ENCODE measurements at regions not wholly inside any gene's neighbourhood (a gene's known extent, or its start where the extent isn't known, plus 50 kb on each side); places are given as distances from the start of the nearest gene placed in this dataset.

GRCh38 chr2:140014204-140014546 lies 1234.0 kb upstream of the NXPH2 start:
- no peaks in the 10 kb centered on the region for H3K27me3 ChIP-seq
- no peaks in the 10 kb centered on the region for H3K36me3 ChIP-seq
- TF ChIP-seq POLR2A (IDR thresholded peaks at IDR 0.05) (no peak), CTCF (IDR thresholded peaks at IDR 0.05) (no peak)
- no peak for DNase-seq
- H3K4me1 ChIP-seq = no peaks in the 10 kb centered on the region
- H3K9me3 ChIP-seq = no peaks in the 10 kb centered on the region
- H3K4me3 ChIP-seq = no peak overlapping the region
- no peak overlapping the region for H3K27ac ChIP-seq

- H3K4me1 ChIP-seq = no peaks in the 10 kb centered on the region
- H3K36me3 ChIP-seq = no peaks in the 10 kb centered on the region
- H3K4me3 ChIP-seq = no peak overlapping the region
- DNase-seq = no peak
- TF ChIP-seq POLR2A (IDR thresholded peaks at IDR 0.05) (no peak), CTCF (IDR thresholded peaks at IDR 0.05) (no peak)
- H3K27ac ChIP-seq = no peak overlapping the region
- no peaks in the 10 kb centered on the region for H3K9me3 ChIP-seq
- no peaks in the 10 kb centered on the region for H3K27me3 ChIP-seq
These were observed 1233.5 kb upstream of the NXPH2 start for GRCh38 chr2:140013545-140014203.

GRCh38 chr2:140011287-140011686 lies 1231.1 kb upstream of the NXPH2 start:
- TF ChIP-seq POLR2A (IDR thresholded peaks at IDR 0.05) (no peak), CTCF (IDR thresholded peaks at IDR 0.05) (no peak)

GRCh38 chr2:140002110-140002509 lies 1221.9 kb upstream of the NXPH2 start:
- H3K4me1 ChIP-seq = no peaks in the 10 kb centered on the region
- DNase-seq = no peak
- H3K27ac ChIP-seq = no peak overlapping the region
- no peaks in the 10 kb centered on the region for H3K9me3 ChIP-seq
- no peaks in the 10 kb centered on the region for H3K27me3 ChIP-seq
- H3K4me3 ChIP-seq = no peak overlapping the region
- H3K36me3 ChIP-seq = no peaks in the 10 kb centered on the region
- no peak for TF ChIP-seq CTCF (IDR thresholded peaks at IDR 0.05)
- no peak for TF ChIP-seq POLR2A (IDR thresholded peaks at IDR 0.05)

More at GRCh38 chr2:140011287-140011686, 1231.1 kb upstream of the NXPH2 start:
- H3K27ac ChIP-seq = no peak overlapping the region
- DNase-seq = no peak
- no peaks in the 10 kb centered on the region for H3K4me1 ChIP-seq
- no peaks in the 10 kb centered on the region for H3K36me3 ChIP-seq
- H3K4me3 ChIP-seq = no peak overlapping the region
- no peaks in the 10 kb centered on the region for H3K27me3 ChIP-seq
- H3K9me3 ChIP-seq = no peaks in the 10 kb centered on the region

- Histone ChIP-seq H3K27ac (no peak overlapping the region), H3K4me1 (no peaks in the 10 kb centered on the region), H3K27me3 (no peaks in the 10 kb centered on the region), H3K36me3 (no peaks in the 10 kb centered on the region), H3K9me3 (no peaks in the 10 kb centered on the region), H3K4me3 (no peak overlapping the region)
- TF ChIP-seq POLR2A (IDR thresholded peaks at IDR 0.05) (no peak), CTCF (IDR thresholded peaks at IDR 0.05) (no peak)
- peak in 1 of 3 donors; percentile 34 for DNase-seq
These were observed 1212.6 kb upstream of the NXPH2 start for GRCh38 chr2:139992711-139993345.
